Activated CD8-positive, alpha-beta T cell treated with anti-CD3 and anti-CD28 coated beads, Interleukin-2, amount 10 ng/mL, durations not matched to agents 7 days and 5 days (primary cell): ENCODE measurements at regions not wholly inside any gene's neighbourhood (a gene's known extent, or its start where the extent isn't known, plus 50 kb on each side); places are given as distances from the start of the nearest gene placed in this dataset.
"Not testable (repeated sequence)": the region's sequence is repeated elsewhere in the genome, so short reads cannot be mapped to it uniquely, and the experiment has no call there.

Experiments
- ATAC-seq: fragments of 150-1000 bp; cut with Tn5 transposase; one replicate; pipeline ENCODE4 v1.10.0; 2021; ENCODE audit warnings: moderate library complexity
- CTCF ChIA-PET: fragments of 350-600 bp; sonication (Branson Sonifier 250); formaldehyde crosslinking; loops from one replicate; lab custom pipeline; 2021; ENCODE audit warnings: antibody characterized with exemption; lab: Charles Lee
- POLR2A ChIA-PET: fragments of 350-600 bp; sonication (Branson Sonifier 250); formaldehyde crosslinking; loops from one replicate; lab custom pipeline; 2021; ENCODE audit warnings: antibody characterized with exemption; lab: Charles Lee
- DNase-seq: peaks from one replicate; pipeline ENCODE4 v3.0.0-alpha.2; 2020
- H3K27ac Mint-ChIP-seq: one replicate; pipeline ENCODE4 v1.8.0; 2021; ENCODE audit warnings: mild to moderate bottlenecking, mixed read lengths
- H3K27me3 Mint-ChIP-seq: one replicate; pipeline ENCODE4 v1.8.0; 2021; ENCODE audit warnings: low read depth, mixed read lengths
- H3K36me3 Mint-ChIP-seq: one replicate; pipeline ENCODE4 v1.8.0; 2021; ENCODE audit warnings: low read depth, mixed read lengths
- H3K4me1 Mint-ChIP-seq: one replicate; pipeline ENCODE4 v1.8.0; 2021; ENCODE audit warnings: low read depth, mixed read lengths
- H3K4me3 Mint-ChIP-seq: one replicate; pipeline ENCODE4 v1.8.0; 2021; ENCODE audit warnings: mild to moderate bottlenecking, mixed read lengths
- H3K9me3 Mint-ChIP-seq: one replicate; pipeline ENCODE4 v1.8.0; 2022; ENCODE audit warnings: mixed read lengths; ENCODE audit not compliant: insufficient read depth

DNA sequence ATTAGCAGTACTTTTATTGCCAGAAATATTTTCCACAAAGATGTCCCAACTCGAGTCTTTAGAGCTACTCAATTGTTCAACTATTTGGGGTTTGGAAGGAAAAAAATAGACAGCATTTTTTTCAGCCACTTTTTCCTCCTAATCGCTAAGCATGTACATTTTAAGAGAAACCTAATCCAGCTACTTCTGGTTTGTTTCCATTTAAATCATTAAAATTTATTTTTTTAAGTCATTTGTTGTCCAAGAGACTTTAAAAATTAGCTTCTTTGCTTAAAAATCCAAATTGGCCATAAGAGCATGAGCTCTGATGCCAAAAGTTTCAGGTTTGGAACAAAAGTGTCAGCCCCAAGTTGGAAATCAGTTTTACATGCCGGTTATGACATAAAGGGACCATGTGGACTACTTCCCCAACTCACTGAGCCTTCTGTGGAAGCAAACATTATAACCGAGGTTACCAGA lies 186.3 kb upstream of the INTU start:
- no peak overlapping the region for H3K27ac Mint-ChIP-seq
- no peak overlapping the region for H3K4me3 Mint-ChIP-seq
- no peaks in the 10 kb centered on the region for H3K4me1 Mint-ChIP-seq
- H3K9me3 Mint-ChIP-seq = no peaks in the 10 kb centered on the region
- ChIA-PET POLR2A (no interaction called here), CTCF (no interaction called here)
- no peak for ATAC-seq
- DNase-seq = no peak
- H3K36me3 Mint-ChIP-seq = no peaks in the 10 kb centered on the region
- H3K27me3 Mint-ChIP-seq = no peaks in the 10 kb centered on the region

DNA sequence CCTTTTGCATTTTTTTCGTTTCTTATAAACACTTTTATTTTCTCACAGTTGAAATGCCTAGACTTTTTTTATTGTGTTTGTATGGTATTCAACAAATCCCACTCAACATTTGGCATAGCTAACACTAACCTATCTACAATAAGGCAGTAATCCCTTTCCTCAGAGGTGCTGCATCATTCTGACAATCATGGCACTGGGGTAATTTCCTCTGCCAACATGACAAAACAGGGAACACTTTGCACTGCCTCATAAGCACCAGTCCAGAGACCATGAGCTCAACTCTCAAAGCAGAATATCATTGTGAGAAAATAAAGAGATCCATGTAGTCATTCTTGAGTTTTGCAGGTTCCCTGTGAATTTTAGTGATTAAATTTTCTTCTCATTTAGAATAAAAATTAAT lies 183.8 kb upstream of the INTU start:
- no peak overlapping the region for H3K27ac Mint-ChIP-seq
- no peaks in the 10 kb centered on the region for H3K4me1 Mint-ChIP-seq
- POLR2A ChIA-PET = no interaction called here
- CTCF ChIA-PET = no interaction called here
- no peaks in the 10 kb centered on the region for H3K27me3 Mint-ChIP-seq
- ATAC-seq (no peak), DNase-seq (no peak)
- no peak overlapping the region for H3K4me3 Mint-ChIP-seq
- H3K9me3 Mint-ChIP-seq = no peaks in the 10 kb centered on the region
- H3K36me3 Mint-ChIP-seq = no peaks in the 10 kb centered on the region

DNA sequence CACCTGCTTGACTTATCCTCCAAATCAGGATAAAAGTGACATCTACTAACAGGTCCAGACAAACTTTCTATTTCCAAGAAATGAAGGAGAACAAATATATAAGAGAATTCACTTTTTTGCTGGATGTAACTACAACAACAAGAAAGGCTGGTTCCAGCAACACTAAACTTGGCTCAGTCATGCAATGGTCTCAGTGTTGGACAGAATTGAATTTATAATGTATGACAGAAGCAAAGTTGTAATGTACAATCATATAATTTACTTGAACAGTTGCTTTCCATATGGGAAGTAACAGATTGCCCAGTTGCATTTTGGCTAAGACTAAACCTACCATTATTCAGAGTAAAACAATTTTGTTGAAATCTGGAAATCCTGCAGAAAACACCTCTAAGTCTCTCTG lies 183.3 kb upstream of the INTU start:
- no peaks in the 10 kb centered on the region for H3K4me1 Mint-ChIP-seq
- POLR2A ChIA-PET = no interaction called here

DNA sequence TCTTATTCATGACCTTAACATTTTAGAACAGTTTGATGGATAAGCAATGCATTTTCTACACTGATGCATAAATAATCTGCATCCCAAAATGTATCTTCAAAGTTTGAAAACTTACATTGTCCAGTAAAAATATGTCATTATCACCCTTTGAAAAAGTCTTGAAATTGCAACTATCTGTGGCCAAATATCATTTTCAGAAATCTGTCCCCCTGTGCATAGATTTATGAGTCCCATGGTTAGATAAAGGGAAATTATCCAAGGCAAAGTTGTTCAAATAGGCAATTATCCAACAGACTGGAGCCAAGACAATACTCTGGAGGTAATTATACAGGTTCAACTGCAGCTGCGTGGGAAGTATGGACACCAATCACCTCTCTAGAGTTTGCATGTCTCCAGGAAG lies 182.5 kb upstream of the INTU start:
- ATAC-seq = no peak
- H3K27me3 Mint-ChIP-seq = no peaks in the 10 kb centered on the region
- no peaks in the 10 kb centered on the region for H3K4me1 Mint-ChIP-seq
- POLR2A ChIA-PET = no interaction called here
- no peak overlapping the region for H3K4me3 Mint-ChIP-seq
- DNase-seq = no peak
- no peaks in the 10 kb centered on the region for H3K9me3 Mint-ChIP-seq
- H3K36me3 Mint-ChIP-seq = no peaks in the 10 kb centered on the region
- no peak overlapping the region for H3K27ac Mint-ChIP-seq
- CTCF ChIA-PET = no interaction called here

More for the DNA sequence above, 183.3 kb upstream of the INTU start:
- no peak for DNase-seq
- CTCF ChIA-PET = no interaction called here
- Mint-ChIP-seq H3K36me3 (no peaks in the 10 kb centered on the region), H3K27ac (no peak overlapping the region), H3K4me3 (no peak overlapping the region), H3K27me3 (no peaks in the 10 kb centered on the region), H3K9me3 (no peaks in the 10 kb centered on the region)
- ATAC-seq = no peak

DNA sequence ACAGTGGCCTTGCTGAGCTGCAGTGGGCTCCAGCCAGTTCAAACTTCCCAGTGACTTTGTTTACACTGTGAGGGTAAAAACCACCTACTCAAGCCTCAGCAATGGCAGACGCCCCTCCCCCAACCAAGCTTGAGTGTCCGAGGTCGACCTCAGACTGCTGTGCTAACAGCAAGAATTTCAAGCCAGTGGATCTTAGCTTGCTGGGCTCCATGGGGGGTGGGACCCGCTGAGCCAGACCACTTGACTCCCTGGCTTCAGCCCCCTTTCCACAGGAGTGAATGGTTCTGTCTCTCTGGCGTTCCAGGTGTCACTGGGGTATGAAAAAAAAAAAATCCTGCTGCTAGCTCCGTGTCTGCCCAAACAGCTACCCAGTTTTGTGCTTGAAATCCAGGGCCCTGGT lies 168.9 kb upstream of the INTU start:
- Mint-ChIP-seq H3K9me3 (no peaks in the 10 kb centered on the region), H3K27me3 (no peaks in the 10 kb centered on the region), H3K4me3 (no peak overlapping the region), H3K4me1 (no peaks in the 10 kb centered on the region), H3K36me3 (no peaks in the 10 kb centered on the region), H3K27ac (no peak overlapping the region)
- ChIA-PET CTCF (no interaction called here), POLR2A (no interaction called here)
- DNase-seq (no peak), ATAC-seq (no peak)

DNA sequence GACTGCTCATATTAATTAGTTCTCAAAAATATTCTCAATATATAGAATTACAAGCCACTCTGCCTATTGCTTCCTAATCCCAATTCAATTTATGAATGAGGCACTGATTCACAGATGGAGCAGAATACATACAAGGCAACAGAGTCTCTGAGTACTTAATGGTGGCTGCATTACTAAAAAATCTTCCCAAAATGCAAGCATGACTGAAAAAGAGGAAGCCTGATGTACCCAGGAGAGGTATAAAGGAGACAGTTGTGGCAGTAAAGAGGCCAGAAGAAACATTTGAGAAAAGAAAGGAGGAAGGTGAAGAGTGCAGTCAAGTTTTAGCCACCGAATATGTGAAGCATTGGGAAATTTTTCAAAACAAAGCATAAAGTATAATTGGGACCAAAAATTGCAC lies 163.2 kb upstream of the INTU start:
- H3K9me3 Mint-ChIP-seq = no peaks in the 10 kb centered on the region
- no peak overlapping the region for H3K27ac Mint-ChIP-seq
- CTCF ChIA-PET = no interaction called here
- no peak for DNase-seq
- H3K4me3 Mint-ChIP-seq = no peak overlapping the region
- no peaks in the 10 kb centered on the region for H3K27me3 Mint-ChIP-seq
- ATAC-seq = no peak
- POLR2A ChIA-PET = no interaction called here
- H3K4me1 Mint-ChIP-seq = no peaks in the 10 kb centered on the region
- H3K36me3 Mint-ChIP-seq = no peaks in the 10 kb centered on the region

DNA sequence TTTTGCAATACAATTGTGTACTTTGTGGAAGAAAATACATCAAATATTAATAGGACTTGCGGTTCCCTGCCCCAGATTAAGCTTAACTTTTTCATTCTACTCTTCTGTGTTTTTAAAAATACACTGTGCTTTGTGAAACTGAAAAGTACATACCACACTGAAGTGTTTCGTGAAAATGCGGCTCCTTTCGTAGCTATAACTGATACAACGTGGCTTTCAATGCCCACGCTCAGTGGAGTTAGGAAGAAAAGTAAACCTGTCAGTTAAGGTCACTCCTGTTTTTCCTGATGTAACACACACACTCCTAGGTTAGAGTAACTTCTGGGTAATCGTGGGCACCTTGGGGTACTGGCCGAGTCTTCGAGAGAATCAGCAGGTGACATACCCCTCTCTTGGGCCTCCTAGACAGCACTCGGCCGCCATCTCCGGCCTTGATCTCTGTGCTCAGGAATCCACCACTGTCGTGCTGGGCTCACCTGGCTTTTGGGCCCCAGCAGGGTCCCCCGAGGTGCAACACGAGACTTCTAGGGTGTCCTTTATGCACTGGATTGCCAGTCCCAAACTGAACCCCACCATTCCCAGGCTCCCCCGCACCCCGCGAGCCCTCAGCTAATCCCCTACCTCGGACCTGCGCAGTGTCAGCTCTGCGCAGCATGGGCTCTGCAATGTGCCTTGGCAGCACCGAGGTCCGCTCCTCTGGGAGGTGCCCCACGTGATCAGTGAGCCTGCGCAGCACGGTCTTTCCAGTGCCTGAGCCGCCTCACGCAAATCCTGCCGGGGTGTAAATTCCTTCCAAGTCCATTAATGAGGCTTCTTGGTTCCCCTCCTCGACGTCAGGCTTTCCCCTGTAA lies 162.6 kb upstream of the INTU start:
- ATAC-seq (no peak), DNase-seq (no peak)
- POLR2A ChIA-PET = no interaction called here
- no peaks in the 10 kb centered on the region for H3K9me3 Mint-ChIP-seq
- H3K36me3 Mint-ChIP-seq = no peaks in the 10 kb centered on the region
- H3K4me3 Mint-ChIP-seq = no peak overlapping the region
- H3K27me3 Mint-ChIP-seq = no peaks in the 10 kb centered on the region
- H3K4me1 Mint-ChIP-seq = no peaks in the 10 kb centered on the region
- CTCF ChIA-PET = no interaction called here
- H3K27ac Mint-ChIP-seq = no peak overlapping the region

DNA sequence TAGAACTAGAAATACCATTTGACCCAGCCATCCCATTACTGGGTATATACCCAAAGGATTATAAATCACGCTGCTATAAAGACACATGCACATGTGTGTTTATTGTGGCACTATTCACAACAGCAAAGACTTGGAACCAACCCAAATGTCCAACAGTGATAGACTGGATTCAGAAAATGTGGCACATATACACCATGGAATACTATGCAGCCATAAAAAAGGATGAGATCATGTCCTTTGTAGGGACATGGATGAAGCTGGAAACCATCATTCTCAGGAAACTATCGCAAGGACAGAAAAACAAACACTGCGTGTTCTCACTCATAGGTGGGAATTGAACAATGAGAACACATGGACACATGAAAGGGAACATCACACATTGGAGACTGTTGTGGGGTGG lies 154.5 kb upstream of the INTU start:
- H3K4me1 Mint-ChIP-seq, POLR2A ChIA-PET, DNase-seq, H3K27ac Mint-ChIP-seq, H3K4me3 Mint-ChIP-seq, H3K27me3 Mint-ChIP-seq, H3K9me3 Mint-ChIP-seq, H3K36me3 Mint-ChIP-seq, CTCF ChIA-PET, ATAC-seq: not testable (repeated sequence)

DNA sequence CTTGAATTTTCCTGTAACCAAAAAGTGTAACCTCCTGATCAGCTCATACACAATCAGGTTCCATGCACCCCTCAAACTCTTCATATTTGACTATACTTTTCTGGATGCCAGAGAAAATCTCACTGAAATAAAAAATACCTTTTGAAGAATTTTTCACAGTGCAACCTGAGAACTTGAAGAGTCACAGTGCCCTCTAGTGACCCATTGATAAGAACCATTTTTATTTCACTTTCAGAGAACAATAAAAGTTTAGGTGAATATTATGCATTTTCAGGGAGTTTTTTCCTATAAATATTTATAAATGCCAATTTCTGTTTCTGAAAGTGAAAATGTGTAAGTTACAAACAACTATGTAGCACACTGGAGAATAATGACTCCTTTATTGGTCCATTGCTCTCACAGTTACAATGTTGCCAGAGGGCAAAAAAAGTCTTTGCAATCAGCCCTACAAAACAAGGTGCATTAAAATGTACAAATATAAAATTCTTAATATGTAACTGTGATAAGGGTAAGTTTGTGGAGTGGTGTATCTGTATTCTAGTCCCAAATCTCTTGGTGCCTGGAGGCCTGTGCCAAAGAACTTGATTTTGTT lies 153.6 kb upstream of the INTU start:
- ATAC-seq = no peak
- no peaks in the 10 kb centered on the region for H3K4me1 Mint-ChIP-seq
- H3K36me3 Mint-ChIP-seq = no peaks in the 10 kb centered on the region
- H3K9me3 Mint-ChIP-seq = no peaks in the 10 kb centered on the region
- H3K4me3 Mint-ChIP-seq = no peak overlapping the region
- DNase-seq = no peak
- ChIA-PET POLR2A (no interaction called here), CTCF (no interaction called here)
- H3K27ac Mint-ChIP-seq = no peak overlapping the region
- no peaks in the 10 kb centered on the region for H3K27me3 Mint-ChIP-seq

DNA sequence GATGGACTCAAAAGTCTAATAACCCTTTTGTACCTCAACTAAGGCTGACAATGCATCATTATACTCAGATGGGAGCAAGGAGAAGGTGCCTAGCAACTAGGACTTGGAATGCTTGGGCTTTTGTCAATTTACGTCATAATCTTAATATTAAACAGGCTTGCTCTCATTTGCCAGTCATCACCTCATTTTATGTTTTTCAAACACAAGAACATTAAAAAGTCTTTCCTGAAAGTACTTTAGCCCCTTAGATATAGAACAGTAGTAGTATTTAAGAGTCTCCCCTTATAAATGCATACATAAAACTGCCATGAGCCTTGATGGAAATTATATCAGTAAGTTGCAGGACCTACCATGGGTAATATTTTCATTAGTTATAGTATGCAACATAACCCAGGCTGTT lies 150.7 kb upstream of the INTU start:
- no peaks in the 10 kb centered on the region for H3K27me3 Mint-ChIP-seq
- no peaks in the 10 kb centered on the region for H3K36me3 Mint-ChIP-seq
- DNase-seq = no peak
- no peak for ATAC-seq
- H3K4me1 Mint-ChIP-seq = no peaks in the 10 kb centered on the region
- no peaks in the 10 kb centered on the region for H3K9me3 Mint-ChIP-seq
- POLR2A ChIA-PET = no interaction called here
- H3K4me3 Mint-ChIP-seq = no peak overlapping the region
- H3K27ac Mint-ChIP-seq = no peak overlapping the region
- CTCF ChIA-PET = no interaction called here

DNA sequence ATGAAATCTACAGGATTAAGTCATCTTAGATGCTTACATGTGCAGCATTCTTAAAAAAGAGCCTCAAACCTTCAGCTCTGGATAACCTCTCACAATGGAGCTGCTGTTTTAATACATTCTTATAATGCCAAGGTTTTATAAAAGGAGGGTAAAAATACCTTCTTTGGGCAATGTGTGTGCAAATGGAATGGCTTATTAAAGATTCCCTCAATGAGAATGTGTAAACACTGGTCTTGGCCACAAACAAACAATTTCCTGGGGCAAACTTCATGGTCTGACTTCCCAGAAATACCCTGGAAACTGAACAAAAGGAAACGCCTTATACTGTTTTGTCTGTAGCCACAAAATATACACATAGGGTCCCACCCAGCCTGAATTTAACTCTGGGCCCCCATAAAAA lies 148.6 kb upstream of the INTU start:
- ChIA-PET CTCF (no interaction called here), POLR2A (no interaction called here)
- Mint-ChIP-seq H3K9me3 (no peaks in the 10 kb centered on the region), H3K27me3 (no peaks in the 10 kb centered on the region), H3K27ac (no peak overlapping the region), H3K36me3 (no peaks in the 10 kb centered on the region), H3K4me1 (no peaks in the 10 kb centered on the region), H3K4me3 (no peak overlapping the region)
- ATAC-seq = no peak
- no peak for DNase-seq

DNA sequence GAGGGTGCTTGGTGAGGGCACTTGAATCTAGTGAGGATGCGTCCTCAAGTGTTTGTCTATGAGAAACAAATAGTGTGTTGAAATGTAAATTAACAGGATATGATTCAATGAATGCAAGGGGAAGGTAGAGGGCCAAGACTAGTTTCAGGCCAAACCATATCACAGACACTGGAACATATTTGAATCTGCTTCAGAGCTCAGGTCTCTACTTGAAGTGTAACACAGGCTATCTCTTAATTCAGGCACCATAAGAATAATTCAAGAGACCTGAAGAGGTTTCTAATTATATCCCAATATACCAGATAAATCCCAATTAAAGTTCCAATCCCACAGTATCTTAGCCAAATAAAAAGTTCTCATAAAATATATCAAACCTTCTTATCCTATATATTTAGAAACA lies 146.5 kb upstream of the INTU start:
- ATAC-seq (no peak), DNase-seq (no peak)
- H3K4me3 Mint-ChIP-seq = no peak overlapping the region
- CTCF ChIA-PET = no interaction called here
- no peaks in the 10 kb centered on the region for H3K27me3 Mint-ChIP-seq
- no peaks in the 10 kb centered on the region for H3K4me1 Mint-ChIP-seq
- no peaks in the 10 kb centered on the region for H3K36me3 Mint-ChIP-seq
- H3K9me3 Mint-ChIP-seq = no peaks in the 10 kb centered on the region
- POLR2A ChIA-PET = no interaction called here
- no peak overlapping the region for H3K27ac Mint-ChIP-seq
